HFFc6 (cell line): ENCODE measurements at regions not wholly inside any gene's neighbourhood (a gene's known extent, or its start where the extent isn't known, plus 50 kb on each side); places are given as distances from the start of the nearest gene placed in this dataset.

Experiments
- DNase-seq: peaks from one replicate; pipeline ENCODE4 v3.0.0-alpha.2; 2018
- H3K27ac Mint-ChIP-seq: 2 replicates; pipeline ENCODE4 v1.8.0; 2020; ENCODE audit warnings: mild to moderate bottlenecking, mixed read lengths
- H3K27me3 Mint-ChIP-seq: 2 replicates; pipeline ENCODE4 v1.8.0; 2021; ENCODE audit warnings: mild to moderate bottlenecking, moderate library complexity, mixed read lengths; ENCODE audit not compliant: insufficient read depth
- H3K36me3 Mint-ChIP-seq: 2 replicates; pipeline ENCODE4 v1.8.0; 2021; ENCODE audit warnings: low read depth, mixed read lengths
- H3K4me1 Mint-ChIP-seq: 2 replicates; pipeline ENCODE4 v1.8.0; 2020; ENCODE audit warnings: low read depth, mixed read lengths
- H3K4me3 Mint-ChIP-seq: 2 replicates; pipeline ENCODE4 v1.8.0; 2020; ENCODE audit warnings: mild to moderate bottlenecking, moderate library complexity, mixed read lengths
- H3K9me3 Mint-ChIP-seq: 2 replicates; pipeline ENCODE4 v1.8.0; 2020; ENCODE audit warnings: mild to moderate bottlenecking, mixed read lengths
- TF ChIP-seq, protein P1 (sequence below): fragments of 200-600 bp; sonication (generic); IDR thresholded peaks from 2 replicates; pipeline ENCODE4 v1.5.0; 2021; ENCODE audit warnings: antibody characterized with exemption, mild to moderate bottlenecking

DNA sequence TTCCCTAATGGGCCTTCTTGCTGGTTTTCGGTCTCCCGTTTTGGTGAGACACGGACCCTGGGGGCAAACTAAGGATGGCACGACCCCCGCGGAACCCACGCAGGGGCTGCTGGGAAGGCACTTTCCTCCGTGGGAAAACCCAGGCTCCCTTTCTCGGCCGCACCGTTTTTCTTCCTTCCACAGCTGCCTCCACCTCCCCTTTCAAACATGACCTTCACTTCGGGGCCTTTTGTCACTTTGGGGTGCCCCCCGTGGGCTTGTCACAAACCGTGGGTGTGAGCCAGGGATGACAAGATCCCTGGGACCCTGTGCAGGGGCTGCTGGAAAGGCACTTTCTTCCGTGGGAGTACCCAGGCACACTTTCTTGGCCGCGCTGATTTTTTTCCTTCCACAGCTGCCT, 268.7 kb downstream of the ALG10 start:
- Mint-ChIP-seq H3K4me1 (no peaks in the 10 kb centered on the region), H3K27ac (no peak overlapping the region), H3K27me3 (peaks cover 5% of the 10 kb centered on the region), H3K36me3 (peaks cover 10% of the 10 kb centered on the region; the same call in 1 of the 2 replicates), H3K9me3 (peaks cover 80% of the 10 kb centered on the region), H3K4me3 (no peak overlapping the region)
- TF ChIP-seq, protein P1, sequence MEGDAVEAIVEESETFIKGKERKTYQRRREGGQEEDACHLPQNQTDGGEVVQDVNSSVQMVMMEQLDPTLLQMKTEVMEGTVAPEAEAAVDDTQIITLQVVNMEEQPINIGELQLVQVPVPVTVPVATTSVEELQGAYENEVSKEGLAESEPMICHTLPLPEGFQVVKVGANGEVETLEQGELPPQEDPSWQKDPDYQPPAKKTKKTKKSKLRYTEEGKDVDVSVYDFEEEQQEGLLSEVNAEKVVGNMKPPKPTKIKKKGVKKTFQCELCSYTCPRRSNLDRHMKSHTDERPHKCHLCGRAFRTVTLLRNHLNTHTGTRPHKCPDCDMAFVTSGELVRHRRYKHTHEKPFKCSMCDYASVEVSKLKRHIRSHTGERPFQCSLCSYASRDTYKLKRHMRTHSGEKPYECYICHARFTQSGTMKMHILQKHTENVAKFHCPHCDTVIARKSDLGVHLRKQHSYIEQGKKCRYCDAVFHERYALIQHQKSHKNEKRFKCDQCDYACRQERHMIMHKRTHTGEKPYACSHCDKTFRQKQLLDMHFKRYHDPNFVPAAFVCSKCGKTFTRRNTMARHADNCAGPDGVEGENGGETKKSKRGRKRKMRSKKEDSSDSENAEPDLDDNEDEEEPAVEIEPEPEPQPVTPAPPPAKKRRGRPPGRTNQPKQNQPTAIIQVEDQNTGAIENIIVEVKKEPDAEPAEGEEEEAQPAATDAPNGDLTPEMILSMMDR: no peak
- no peak for DNase-seq

DNA sequence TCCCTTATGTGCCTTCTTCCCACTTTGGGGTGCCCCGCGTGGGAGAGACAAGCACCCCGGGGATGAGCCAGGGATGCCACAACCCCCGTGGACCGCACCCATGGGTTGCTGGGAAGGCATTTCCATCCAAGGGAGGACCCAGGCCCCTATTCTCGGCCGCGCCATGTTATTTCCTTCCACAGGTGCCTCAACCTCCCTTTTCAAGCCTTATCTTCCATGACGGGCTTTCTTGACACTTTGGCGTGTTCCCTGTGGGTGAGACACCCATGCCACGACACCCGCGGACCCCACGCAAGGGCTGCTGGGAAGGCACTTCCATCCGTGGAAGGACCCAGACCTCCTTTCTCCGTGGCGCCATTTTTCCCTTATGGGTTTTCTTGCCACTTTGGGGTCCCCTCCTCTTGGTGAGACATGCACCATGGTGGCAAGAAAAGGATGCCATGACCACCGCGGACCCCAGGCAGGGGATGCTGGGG, 269.2 kb downstream of the ALG10 start:
- H3K9me3 Mint-ChIP-seq: peaks cover 76% of the 10 kb centered on the region
- DNase-seq: no peak
- H3K4me3 Mint-ChIP-seq: no peak overlapping the region
- H3K27me3 Mint-ChIP-seq: peaks cover 5% of the 10 kb centered on the region; the same call in 1 of the 2 replicates
- H3K36me3 Mint-ChIP-seq: peaks cover 12% of the 10 kb centered on the region; the same call in 1 of the 2 replicates
- H3K27ac Mint-ChIP-seq: no peak overlapping the region
- TF ChIP-seq, protein P1: no peak
- no peaks in the 10 kb centered on the region for H3K4me1 Mint-ChIP-seq

GRCh38 chr12:34292736-34293625, 270.7 kb downstream of the ALG10 start:
- H3K27ac Mint-ChIP-seq: no peak overlapping the region
- no peak overlapping the region for H3K4me3 Mint-ChIP-seq
- no peaks in the 10 kb centered on the region for H3K4me1 Mint-ChIP-seq
- peaks cover 73% of the 10 kb centered on the region for H3K9me3 Mint-ChIP-seq
- H3K27me3 Mint-ChIP-seq: peaks cover 3% of the 10 kb centered on the region; the same call in 1 of the 2 replicates
- TF ChIP-seq, protein P1: no peak
- H3K36me3 Mint-ChIP-seq: peaks cover 9% of the 10 kb centered on the region; the same call in 1 of the 2 replicates
- no peak for DNase-seq

DNA sequence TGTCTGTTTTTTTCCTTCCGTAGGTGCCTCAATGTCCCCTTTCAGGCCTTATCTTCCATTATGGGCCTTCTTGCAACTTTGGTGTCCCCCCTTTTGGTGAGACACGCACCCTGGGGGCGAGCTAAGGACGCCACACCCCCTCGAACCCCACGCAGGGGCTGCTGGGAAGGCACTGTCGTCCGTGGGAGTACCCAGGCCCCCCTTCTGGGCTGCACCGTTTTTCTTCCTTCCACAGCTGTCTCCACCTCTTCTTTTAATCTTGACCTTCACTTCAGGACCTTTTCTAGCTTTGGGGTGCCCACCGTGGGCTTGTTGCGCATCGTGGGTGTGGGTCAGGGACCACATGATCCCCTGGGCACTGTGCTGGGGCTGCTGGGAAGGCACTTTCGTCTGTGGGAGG, 271.8 kb downstream of the ALG10 start:
- Mint-ChIP-seq H3K36me3 (peaks cover 9% of the 10 kb centered on the region), H3K9me3 (peaks cover 74% of the 10 kb centered on the region), H3K4me1 (no peaks in the 10 kb centered on the region), H3K27me3 (peaks cover 3% of the 10 kb centered on the region; the same call in 1 of the 2 replicates), H3K4me3 (no peak overlapping the region), H3K27ac (no peak overlapping the region)
- TF ChIP-seq, protein P1: no peak
- no peak for DNase-seq

DNA sequence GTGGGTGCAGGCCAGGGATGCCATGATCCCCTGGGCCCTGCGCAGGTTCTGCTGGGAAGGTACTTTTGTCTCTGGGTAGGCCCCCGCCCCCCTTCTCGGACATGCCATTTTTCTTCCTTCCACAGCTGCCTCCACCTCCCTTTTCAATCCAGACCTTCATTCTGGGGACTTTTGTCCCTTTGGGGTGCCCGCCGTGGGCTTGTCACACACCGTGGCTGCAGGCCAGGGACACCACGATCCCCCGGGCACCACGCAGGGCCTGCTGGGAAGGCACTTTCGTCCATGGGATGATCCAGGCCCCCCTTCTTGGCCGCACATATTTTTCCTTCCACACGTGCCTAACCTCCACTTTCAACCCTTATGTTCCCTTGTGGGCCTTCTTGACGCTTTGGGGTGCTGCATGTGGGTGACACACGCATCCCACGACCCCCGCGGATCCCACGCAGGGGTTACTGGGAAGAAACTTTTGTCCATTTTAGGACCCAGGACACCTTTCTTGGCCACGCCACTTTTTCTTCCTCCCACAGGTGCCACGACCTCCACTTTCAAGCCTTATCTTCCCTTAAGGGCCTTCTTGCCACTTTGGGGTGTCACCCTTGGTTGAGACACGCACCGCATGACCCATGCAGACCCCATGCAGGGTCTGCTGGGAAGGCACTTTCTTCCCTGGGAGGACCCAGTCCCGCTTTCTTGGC, 272.5 kb downstream of the ALG10 start:
- Mint-ChIP-seq H3K4me1 (no peaks in the 10 kb centered on the region), H3K36me3 (peaks cover 9% of the 10 kb centered on the region), H3K4me3 (no peak overlapping the region), H3K27me3 (peaks cover 4% of the 10 kb centered on the region), H3K27ac (no peak overlapping the region), H3K9me3 (peaks cover 80% of the 10 kb centered on the region)
- TF ChIP-seq, protein P1: no peak
- DNase-seq: no peak
